Neuron (in vitro differentiated cells): ENCODE measurements at regions not wholly inside any gene's neighbourhood (a gene's known extent, or its start where the extent isn't known, plus 50 kb on each side); places are given as distances from the start of the nearest gene placed in this dataset.

Experiments
- H2AFZ ChIP-seq: one replicate; pipeline ENCODE4 v1.6.1; 2013; ENCODE audit warnings: low read depth, mild to moderate bottlenecking, inconsistent platforms, low read length, moderate library complexity
- H3K27me3 ChIP-seq: one replicate; pipeline ENCODE4 v1.6.1; 2013; ENCODE audit warnings: low read length; ENCODE audit not compliant: insufficient read depth
- H3K36me3 ChIP-seq: one replicate; pipeline ENCODE4 v1.6.1; 2013; ENCODE audit warnings: low read length; ENCODE audit not compliant: insufficient read depth
- H3K4me1 ChIP-seq: one replicate; pipeline ENCODE4 v1.6.1; 2013; ENCODE audit warnings: low read length; ENCODE audit not compliant: insufficient read depth
- H3K4me3 ChIP-seq: 2 replicates; pipeline ENCODE4 v1.5.1; 2013; ENCODE audit warnings: mild to moderate bottlenecking, low read length, moderate library complexity
- H3K9me3 ChIP-seq: one replicate; pipeline ENCODE4 v1.6.1; 2013; ENCODE audit warnings: low read length

GRCh38 chr16:66222756-66223155 lies 143.7 kb upstream of the CDH5 start:
- no peaks in the 10 kb centered on the region for H3K36me3 ChIP-seq
- H3K27me3 ChIP-seq: no peaks in the 10 kb centered on the region
- H3K4me1 ChIP-seq: peaks cover 16% of the 10 kb centered on the region
- H2AFZ ChIP-seq: no peak overlapping the region
- H3K4me3 ChIP-seq: no peak overlapping the region
- no peaks in the 10 kb centered on the region for H3K9me3 ChIP-seq

GRCh38 chr16:66220702-66221101 lies 145.8 kb upstream of the CDH5 start:
- no peaks in the 10 kb centered on the region for H3K36me3 ChIP-seq
- no peaks in the 10 kb centered on the region for H3K9me3 ChIP-seq
- no peak overlapping the region for H2AFZ ChIP-seq
- peaks cover 16% of the 10 kb centered on the region for H3K4me1 ChIP-seq
- no peaks in the 10 kb centered on the region for H3K27me3 ChIP-seq
- no peak overlapping the region for H3K4me3 ChIP-seq

GRCh38 chr16:66219491-66219890 lies 147.0 kb upstream of the CDH5 start:
- Histone ChIP-seq H3K27me3 (no peaks in the 10 kb centered on the region), H3K9me3 (no peaks in the 10 kb centered on the region), H3K4me1 (peaks cover 13% of the 10 kb centered on the region), H3K36me3 (no peaks in the 10 kb centered on the region), H3K4me3 (no peak overlapping the region), H2AFZ (no peak overlapping the region)

GRCh38 chr16:66212428-66212827 lies 154.1 kb upstream of the CDH5 start:
- H3K27me3 ChIP-seq: no peaks in the 10 kb centered on the region
- H2AFZ ChIP-seq: no peak overlapping the region
- no peaks in the 10 kb centered on the region for H3K9me3 ChIP-seq
- H3K36me3 ChIP-seq: no peaks in the 10 kb centered on the region
- no peak overlapping the region for H3K4me3 ChIP-seq
- H3K4me1 ChIP-seq: no peaks in the 10 kb centered on the region

GRCh38 chr16:66211651-66212050 lies 154.8 kb upstream of the CDH5 start:
- no peak overlapping the region for H3K4me3 ChIP-seq
- H3K27me3 ChIP-seq: no peaks in the 10 kb centered on the region
- H3K4me1 ChIP-seq: no peaks in the 10 kb centered on the region
- H3K9me3 ChIP-seq: no peaks in the 10 kb centered on the region
- H3K36me3 ChIP-seq: no peaks in the 10 kb centered on the region
- no peak overlapping the region for H2AFZ ChIP-seq

- Histone ChIP-seq H3K4me1 (no peaks in the 10 kb centered on the region), H3K36me3 (no peaks in the 10 kb centered on the region), H2AFZ (no peak overlapping the region), H3K27me3 (no peaks in the 10 kb centered on the region), H3K4me3 (no peak overlapping the region), H3K9me3 (no peaks in the 10 kb centered on the region)
Observed at GRCh38 chr16:66207883-66208265, 158.6 kb upstream of the CDH5 start.

GRCh38 chr16:66207139-66207882 lies 159.2 kb upstream of the CDH5 start:
- no peaks in the 10 kb centered on the region for H3K9me3 ChIP-seq
- H3K4me1 ChIP-seq: no peaks in the 10 kb centered on the region
- no peaks in the 10 kb centered on the region for H3K27me3 ChIP-seq
- H2AFZ ChIP-seq: no peak overlapping the region
- no peaks in the 10 kb centered on the region for H3K36me3 ChIP-seq
- H3K4me3 ChIP-seq: no peak overlapping the region

GRCh38 chr16:66206363-66206762 lies 160.1 kb upstream of the CDH5 start:
- Histone ChIP-seq H3K36me3 (no peaks in the 10 kb centered on the region), H3K27me3 (no peaks in the 10 kb centered on the region), H3K4me1 (no peaks in the 10 kb centered on the region), H3K9me3 (no peaks in the 10 kb centered on the region), H2AFZ (no peak overlapping the region), H3K4me3 (no peak overlapping the region)

GRCh38 chr16:66205287-66206231 lies 160.9 kb upstream of the CDH5 start:
- H2AFZ ChIP-seq: no peak overlapping the region
- no peak overlapping the region for H3K4me3 ChIP-seq
- H3K27me3 ChIP-seq: no peaks in the 10 kb centered on the region
- no peaks in the 10 kb centered on the region for H3K4me1 ChIP-seq
- H3K36me3 ChIP-seq: no peaks in the 10 kb centered on the region
- no peaks in the 10 kb centered on the region for H3K9me3 ChIP-seq

GRCh38 chr16:66204756-66205155 lies 161.7 kb upstream of the CDH5 start:
- no peaks in the 10 kb centered on the region for H3K9me3 ChIP-seq
- H3K36me3 ChIP-seq: no peaks in the 10 kb centered on the region
- H3K4me3 ChIP-seq: no peak overlapping the region
- no peak overlapping the region for H2AFZ ChIP-seq
- H3K27me3 ChIP-seq: no peaks in the 10 kb centered on the region
- no peaks in the 10 kb centered on the region for H3K4me1 ChIP-seq

- Histone ChIP-seq H3K36me3 (no peaks in the 10 kb centered on the region), H3K9me3 (no peaks in the 10 kb centered on the region), H3K4me3 (no peak overlapping the region), H2AFZ (no peak overlapping the region), H3K4me1 (no peaks in the 10 kb centered on the region), H3K27me3 (no peaks in the 10 kb centered on the region)
Observed at GRCh38 chr16:66203476-66203875, 163.0 kb upstream of the CDH5 start.

GRCh38 chr16:66199189-66199588 lies 167.3 kb upstream of the CDH5 start:
- H2AFZ ChIP-seq: no peak overlapping the region
- H3K27me3 ChIP-seq: no peaks in the 10 kb centered on the region
- no peak overlapping the region for H3K4me3 ChIP-seq
- no peaks in the 10 kb centered on the region for H3K4me1 ChIP-seq
- no peaks in the 10 kb centered on the region for H3K36me3 ChIP-seq
- no peaks in the 10 kb centered on the region for H3K9me3 ChIP-seq

GRCh38 chr16:66198641-66199040 lies 167.8 kb upstream of the CDH5 start:
- Histone ChIP-seq H3K4me3 (no peak overlapping the region), H3K4me1 (no peaks in the 10 kb centered on the region), H3K9me3 (no peaks in the 10 kb centered on the region), H3K36me3 (no peaks in the 10 kb centered on the region), H2AFZ (no peak overlapping the region), H3K27me3 (no peaks in the 10 kb centered on the region)
